ACHN (cell line): ENCODE measurements at regions not wholly inside any gene's neighbourhood (a gene's known extent, or its start where the extent isn't known, plus 50 kb on each side); places are given as distances from the start of the nearest gene placed in this dataset.
"Not testable (repeated sequence)": the region's sequence is repeated elsewhere in the genome, so short reads cannot be mapped to it uniquely, and the experiment has no call there.

Source experiments
- DNase-seq: peaks from one replicate; pipeline ENCODE4 v3.0.0-alpha.2; 2015
- in situ Hi-C: cut with HindIII; loops from 2 replicates; pipeline ENCODE4 v1.10.0; 2017; ENCODE audit warnings: low sequenced_read_pairs, low pct_ligation_motif_present, low pct_unique_long_range_greater_than_20kb

GRCh38 chr5:130705368-130705767, 459.7 kb downstream of the HINT1 start:
- DNase-seq: no peak
- in situ Hi-C loops: no loop called here

DNA sequence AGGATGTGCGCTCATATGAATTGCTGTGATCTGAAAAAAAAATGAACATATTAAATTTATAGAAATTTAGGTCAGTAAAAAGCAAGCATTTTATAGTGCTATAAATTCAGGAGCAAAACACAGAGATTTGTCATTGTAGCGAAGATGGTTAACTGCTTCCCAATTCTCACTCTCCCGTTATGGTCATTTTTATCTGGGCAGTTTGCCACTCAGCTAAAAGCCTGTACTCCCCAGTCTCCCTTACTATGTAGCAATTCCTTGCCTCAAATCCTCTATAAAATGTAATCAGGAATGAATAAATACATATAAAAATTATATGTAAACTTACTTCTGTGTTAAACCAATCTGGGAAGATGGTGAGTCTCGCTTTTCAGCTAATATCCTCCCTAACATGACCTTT, 471.5 kb downstream of the HINT1 start:
- in situ Hi-C loops: no loop called here
- no peak for DNase-seq

GRCh38 chr5:130692770-130693169, 472.3 kb downstream of the HINT1 start:
- in situ Hi-C loops: no loop called here

DNA sequence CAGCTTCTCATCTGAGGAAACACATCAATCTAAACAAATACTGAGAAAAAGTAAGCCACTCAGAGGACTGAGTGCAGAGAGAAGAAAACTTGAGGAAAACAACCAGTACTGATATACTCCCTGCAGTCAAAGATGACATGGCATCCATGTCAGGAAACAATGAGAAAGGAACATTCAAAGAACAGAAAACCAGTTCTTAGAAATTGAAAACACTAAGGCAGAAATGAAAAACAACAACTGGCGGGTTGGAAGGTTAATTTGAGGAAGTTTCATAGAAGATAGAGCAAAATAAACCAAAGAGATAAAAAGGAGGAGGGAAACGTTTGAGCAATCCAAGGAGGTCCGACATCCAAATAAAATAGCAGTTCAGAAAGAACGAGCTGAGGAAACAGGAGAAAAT, 475.2 kb downstream of the HINT1 start:
- in situ Hi-C loops: no loop called here
- no peak for DNase-seq

More at GRCh38 chr5:130692770-130693169, 472.3 kb downstream of the HINT1 start:
- DNase-seq: no peak

GRCh38 chr5:130687085-130687733, 477.8 kb downstream of the HINT1 start:
- in situ Hi-C loops: no loop called here
- DNase-seq: no peak

DNA sequence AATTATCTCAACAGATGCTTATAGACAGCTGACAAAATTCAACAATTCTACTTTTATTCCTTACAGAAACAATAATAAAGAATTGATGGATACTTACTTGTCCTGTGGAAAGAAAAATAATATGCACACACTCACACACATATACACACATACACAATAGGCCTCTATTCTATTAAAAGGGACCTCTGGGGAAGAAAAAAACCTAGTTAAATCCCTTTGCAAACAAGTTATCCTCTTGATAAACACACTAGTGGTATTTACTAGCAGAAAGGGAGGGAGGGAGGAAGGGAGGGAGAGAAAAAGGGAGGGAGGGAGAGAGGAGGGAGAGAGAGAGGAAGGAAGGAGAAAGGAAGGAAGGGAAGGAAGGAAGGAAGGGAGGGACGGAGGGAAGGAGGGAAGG, 486.4 kb downstream of the HINT1 start:
- no peak for DNase-seq
- in situ Hi-C loops: no loop called here

- DNase-seq: no peak
- in situ Hi-C loops: no loop called here
These were observed 498.6 kb downstream of the HINT1 start for GRCh38 chr5:130666462-130666861.

- in situ Hi-C loops: no loop called here
- DNase-seq: no peak
These were observed 512.9 kb downstream of the HINT1 start for GRCh38 chr5:130652176-130652575.

DNA sequence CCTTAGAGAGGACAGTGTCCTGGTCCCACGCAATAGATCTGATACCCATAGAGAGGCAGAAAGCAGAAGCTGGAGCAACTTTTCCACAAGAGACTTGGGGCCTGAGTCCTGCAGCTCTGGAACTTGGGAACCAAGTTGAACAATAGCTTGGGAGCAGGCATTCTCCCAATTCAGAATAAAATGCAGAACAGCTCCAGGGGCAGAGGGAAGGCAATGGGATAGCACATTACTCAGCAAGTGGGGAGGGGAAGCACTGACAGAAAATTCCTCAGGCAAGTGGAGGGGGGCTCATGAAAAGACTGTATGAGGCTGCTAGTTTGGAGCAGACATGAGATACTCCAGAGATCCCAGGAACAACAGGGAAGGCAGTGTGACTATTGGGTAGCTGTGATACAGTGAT, 513.6 kb downstream of the HINT1 start:
- in situ Hi-C loops: no loop called here
- DNase-seq: no peak

- in situ Hi-C loops: no loop called here
These were observed 521.7 kb downstream of the HINT1 start for GRCh38 chr5:130643321-130643720.

DNA sequence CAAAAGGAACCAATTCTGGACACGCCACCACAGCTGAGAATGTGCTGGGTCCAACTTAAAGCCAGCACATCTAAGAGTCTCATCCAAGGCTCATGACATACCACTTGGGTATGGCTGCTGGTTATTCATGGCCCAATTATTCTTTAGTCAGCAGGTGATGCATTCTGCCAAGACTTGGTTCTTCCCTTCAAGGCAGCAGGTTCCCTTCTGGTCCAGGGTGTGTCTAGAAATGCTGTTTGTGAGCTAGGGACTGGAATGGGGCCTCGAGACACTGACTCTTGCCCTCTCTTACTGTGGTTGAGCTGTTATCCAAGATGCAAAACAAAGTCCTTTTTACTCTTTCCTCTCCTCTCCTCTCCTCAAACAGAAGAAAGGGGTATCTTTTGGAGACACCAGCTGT, 522.6 kb downstream of the HINT1 start:
- in situ Hi-C loops: no loop called here
- no peak for DNase-seq

More at GRCh38 chr5:130643321-130643720, 521.7 kb downstream of the HINT1 start:
- DNase-seq: no peak

- in situ Hi-C loops: no loop called here
- no peak for DNase-seq
These were observed 537.9 kb downstream of the HINT1 start for GRCh38 chr5:130627145-130627544.

GRCh38 chr5:130624805-130625204, 540.3 kb downstream of the HINT1 start:
- no peak for DNase-seq

DNA sequence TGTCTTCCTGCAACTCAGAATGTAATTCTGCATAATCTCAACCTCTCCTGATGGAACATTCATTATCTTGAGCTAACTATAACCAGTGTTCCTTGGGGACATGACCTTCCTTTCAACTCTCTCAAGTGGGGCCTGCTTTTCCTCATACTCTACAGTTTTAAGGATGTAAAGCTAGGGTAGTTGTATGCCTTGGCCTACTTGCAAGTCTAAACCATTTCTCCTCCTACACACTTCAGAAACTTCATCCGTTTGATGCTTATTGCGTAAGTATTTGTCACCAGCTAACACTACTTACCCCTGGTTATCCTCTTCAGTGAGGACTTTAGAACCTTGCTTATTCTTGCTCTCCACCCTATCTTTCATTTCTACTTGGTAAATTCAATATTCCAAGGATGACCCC, 548.9 kb downstream of the HINT1 start:
- in situ Hi-C loops: no loop called here
- DNase-seq: no peak

More at GRCh38 chr5:130624805-130625204, 540.3 kb downstream of the HINT1 start:
- in situ Hi-C loops: no loop called here

DNA sequence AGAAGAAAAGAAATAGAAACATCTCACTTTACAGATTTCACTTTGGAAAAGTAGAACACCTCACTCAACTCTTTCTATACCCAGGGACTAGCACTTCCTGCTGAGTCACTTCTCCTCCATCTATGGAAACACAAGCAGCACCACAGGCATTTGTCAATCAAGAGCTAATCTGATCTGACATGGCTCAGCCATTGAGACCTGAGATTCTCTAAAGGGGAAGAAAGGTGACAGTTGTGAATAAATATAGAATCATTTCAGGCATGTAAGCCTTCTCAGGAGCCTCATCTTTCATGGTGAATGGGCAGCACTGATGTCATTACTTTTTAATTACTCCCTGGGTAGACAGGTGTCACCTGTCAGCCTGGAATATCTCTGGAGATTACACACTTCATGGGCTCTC, 559.8 kb downstream of the HINT1 start:
- in situ Hi-C loops: no loop called here
- no peak for DNase-seq

- DNase-seq, in situ Hi-C loops: not testable (repeated sequence)
These were observed 568.4 kb downstream of the HINT1 start for GRCh38 chr5:130596647-130597046.

DNA sequence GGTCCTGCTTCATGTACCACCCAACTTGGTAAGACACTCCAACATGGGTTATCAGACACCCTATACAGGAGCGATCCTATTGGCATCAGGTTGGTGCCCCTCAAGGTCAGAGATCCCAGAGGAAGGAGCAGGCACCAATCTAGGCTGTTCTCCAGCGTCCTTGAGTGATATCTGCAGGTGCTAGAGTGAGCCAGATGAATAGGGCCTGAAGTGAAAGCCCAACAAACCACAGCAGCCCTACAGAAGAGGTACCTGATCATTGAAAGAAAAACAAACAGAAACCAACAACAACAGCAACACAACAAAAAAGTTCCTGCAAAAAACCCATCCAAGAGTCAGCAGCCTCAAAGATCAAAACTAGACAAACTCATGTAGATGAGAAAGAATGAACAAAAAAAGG, 584.8 kb downstream of the HINT1 start:
- in situ Hi-C loops: no loop called here
- DNase-seq: no peak

- in situ Hi-C loops: no loop called here
- no peak for DNase-seq
These were observed 586.7 kb downstream of the HINT1 start for GRCh38 chr5:130578354-130578753.

- in situ Hi-C loops: no loop called here
- DNase-seq: no peak
These were observed 594.0 kb downstream of the HINT1 start for GRCh38 chr5:130571076-130571475.

DNA sequence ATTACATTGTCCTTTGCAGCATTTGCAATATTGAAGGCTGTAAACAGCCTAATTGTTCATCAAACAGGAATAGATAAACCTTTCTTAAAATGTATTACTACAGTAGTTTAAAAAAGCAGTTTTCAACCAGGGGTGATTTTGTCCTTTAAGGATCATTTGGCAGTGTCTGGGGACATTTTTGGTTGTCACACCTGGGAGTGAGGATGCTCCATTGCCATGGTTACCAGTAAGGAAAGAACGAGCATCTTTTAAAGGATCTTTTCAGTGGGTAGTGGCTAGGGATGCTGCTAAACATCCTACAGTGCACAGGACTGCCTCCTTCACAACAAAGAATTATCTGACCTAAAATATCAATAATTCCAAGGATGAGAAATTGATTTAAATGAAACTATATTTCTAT, 596.3 kb downstream of the HINT1 start:
- in situ Hi-C loops: no loop called here

DNA sequence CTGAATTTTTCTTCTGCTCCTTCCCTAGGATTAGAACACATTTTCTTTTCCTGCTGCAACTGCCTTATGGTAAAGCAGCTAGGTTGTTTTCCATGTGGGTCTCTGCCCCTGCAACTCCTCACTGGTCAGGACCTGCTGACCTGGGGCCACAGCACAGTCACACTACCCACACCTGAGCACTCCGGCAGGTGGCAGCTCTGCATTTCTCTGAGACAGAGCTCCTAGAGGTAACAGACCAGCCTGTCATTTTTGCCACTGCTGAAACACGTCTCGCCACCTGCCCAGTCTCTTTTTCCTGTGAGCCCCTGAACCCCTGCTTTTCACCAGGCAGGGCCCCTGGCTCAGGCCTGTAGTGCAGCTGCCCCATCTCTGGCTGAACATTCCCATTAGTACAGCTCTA, 609.6 kb downstream of the HINT1 start:
- in situ Hi-C loops: no loop called here
- DNase-seq: no peak

More for the DNA sequence above, 596.3 kb downstream of the HINT1 start:
- DNase-seq: no peak
